ENCODE measurements at regions not wholly inside any gene's neighbourhood (a gene's known extent, or its start where the extent isn't known, plus 50 kb on each side); places are given as distances from the start of the nearest gene placed in this dataset.

GRCh38 chr4:24339260-24339659 is 245.1 kb downstream of the DHX15 start:
- no peak for TF ChIP-seq CTCF (IDR thresholded peaks at IDR 0.05)
- no peak for TF ChIP-seq KDM1A (IDR thresholded peaks at IDR 0.05; ENCODE audit: low read depth)
- TF ChIP-seq, protein P1, sequence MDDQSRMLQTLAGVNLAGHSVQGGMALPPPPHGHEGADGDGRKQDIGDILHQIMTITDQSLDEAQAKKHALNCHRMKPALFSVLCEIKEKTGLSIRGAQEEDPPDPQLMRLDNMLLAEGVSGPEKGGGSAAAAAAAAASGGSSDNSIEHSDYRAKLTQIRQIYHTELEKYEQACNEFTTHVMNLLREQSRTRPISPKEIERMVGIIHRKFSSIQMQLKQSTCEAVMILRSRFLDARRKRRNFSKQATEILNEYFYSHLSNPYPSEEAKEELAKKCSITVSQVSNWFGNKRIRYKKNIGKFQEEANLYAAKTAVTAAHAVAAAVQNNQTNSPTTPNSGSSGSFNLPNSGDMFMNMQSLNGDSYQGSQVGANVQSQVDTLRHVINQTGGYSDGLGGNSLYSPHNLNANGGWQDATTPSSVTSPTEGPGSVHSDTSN (IDR thresholded peaks at IDR 0.05), result no peak
- TF ChIP-seq PHF8 (IDR thresholded peaks at IDR 0.05; ENCODE audit: borderline replicate concordance, low read depth), result no peak
- TF ChIP-seq EHMT2 (IDR thresholded peaks at IDR 0.05; ENCODE audit: low read depth), result no peak
- TF ChIP-seq MAFK (IDR thresholded peaks at IDR 0.05; ENCODE audit: partially characterized antibody), result no peak
- TF ChIP-seq TFCP2L1 (CRISPR knock-in tag; IDR thresholded peaks at IDR 0.05), result no peak
- TF ChIP-seq RAD21 (conservative IDR thresholded peaks at IDR 0.05 in 1 of 2, IDR thresholded peaks at IDR 0.05 in 1 of 2), result no peak
- TF ChIP-seq REST (IDR thresholded peaks at IDR 0.05), result no peak

Measured in A549 (cell line).